RKO (cell line): ENCODE measurements at regions not wholly inside any gene's neighbourhood (a gene's known extent, or its start where the extent isn't known, plus 50 kb on each side); places are given as distances from the start of the nearest gene placed in this dataset.

Experiments
- DNase-seq: peaks from one replicate; pipeline ENCODE4 v3.0.0-alpha.2; 2016; ENCODE audit warnings: low spot score

DNA sequence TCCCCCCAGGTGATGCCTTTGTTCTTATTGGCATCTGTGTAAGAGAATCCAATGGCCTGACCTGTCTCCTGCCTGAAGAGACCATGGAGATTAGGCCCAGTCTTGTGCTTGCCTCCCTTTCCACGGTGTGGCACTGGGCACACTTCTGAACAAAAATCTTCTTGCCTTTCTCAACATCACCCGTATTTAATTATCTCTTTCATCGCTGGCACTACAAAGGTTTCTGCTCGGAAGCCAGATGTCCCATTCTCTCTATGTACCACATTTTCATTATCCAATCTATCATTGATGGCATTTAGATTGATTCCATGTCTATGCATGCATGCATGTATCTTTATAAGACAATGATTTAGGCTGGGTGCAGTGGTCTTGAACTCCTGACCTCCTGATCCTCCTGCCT lies 74.3 kb downstream of the SLC25A15 start:
- DNase-seq: no peak

DNA sequence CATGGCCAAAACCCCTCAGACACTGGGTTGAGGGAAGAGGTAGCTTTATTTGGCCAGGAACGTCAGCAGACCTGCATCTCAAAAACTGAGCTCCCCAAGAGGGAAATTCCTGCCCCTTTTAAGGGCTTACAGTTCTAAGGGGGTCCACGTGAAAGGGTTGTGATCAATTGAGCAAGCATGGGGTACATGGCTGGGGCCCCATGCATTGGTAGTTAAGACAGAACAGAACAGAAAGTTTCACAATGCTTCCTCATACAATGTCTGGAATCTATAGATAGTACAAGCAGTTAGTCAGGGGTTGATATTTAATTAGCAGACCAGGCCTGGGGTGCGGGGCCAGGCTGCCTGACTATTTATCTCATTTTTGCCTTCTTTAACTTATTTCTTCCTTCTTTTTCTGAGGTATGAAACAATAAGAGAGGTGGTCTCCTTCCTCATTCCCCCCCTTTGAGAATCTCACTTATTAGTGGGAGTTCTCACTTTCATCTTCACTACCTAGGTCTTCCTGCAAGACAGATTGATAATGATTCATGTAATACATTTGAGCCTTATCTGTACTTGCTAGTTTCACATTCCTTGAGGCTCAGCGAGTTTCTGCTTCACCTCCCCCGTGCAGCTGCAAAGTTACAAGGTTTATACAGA lies 84.8 kb downstream of the SLC25A15 start:
- peak; percentile 3 for DNase-seq

GRCh38 chr13:40875044-40875443 lies 85.6 kb downstream of the SLC25A15 start:
- no peak for DNase-seq

DNA sequence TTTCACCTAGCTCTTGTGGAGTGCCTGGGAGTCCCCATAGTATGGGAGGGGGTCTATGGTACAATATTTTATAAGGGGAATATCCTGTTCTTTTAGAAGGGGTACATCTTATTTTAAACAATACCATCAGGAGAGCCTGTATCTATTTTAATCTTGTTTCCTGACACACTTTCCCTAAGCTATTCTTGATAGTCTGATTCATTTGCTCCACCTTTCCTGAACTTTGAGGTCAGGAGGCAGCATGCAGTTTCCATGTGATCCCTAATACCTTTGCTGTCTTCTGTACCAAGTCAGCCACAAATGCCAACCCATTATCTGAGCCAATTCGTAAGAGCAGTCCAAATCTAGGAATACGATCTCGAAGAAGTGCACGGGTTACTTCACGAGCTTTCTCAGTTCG lies 86.2 kb downstream of the SLC25A15 start:
- no peak for DNase-seq

DNA sequence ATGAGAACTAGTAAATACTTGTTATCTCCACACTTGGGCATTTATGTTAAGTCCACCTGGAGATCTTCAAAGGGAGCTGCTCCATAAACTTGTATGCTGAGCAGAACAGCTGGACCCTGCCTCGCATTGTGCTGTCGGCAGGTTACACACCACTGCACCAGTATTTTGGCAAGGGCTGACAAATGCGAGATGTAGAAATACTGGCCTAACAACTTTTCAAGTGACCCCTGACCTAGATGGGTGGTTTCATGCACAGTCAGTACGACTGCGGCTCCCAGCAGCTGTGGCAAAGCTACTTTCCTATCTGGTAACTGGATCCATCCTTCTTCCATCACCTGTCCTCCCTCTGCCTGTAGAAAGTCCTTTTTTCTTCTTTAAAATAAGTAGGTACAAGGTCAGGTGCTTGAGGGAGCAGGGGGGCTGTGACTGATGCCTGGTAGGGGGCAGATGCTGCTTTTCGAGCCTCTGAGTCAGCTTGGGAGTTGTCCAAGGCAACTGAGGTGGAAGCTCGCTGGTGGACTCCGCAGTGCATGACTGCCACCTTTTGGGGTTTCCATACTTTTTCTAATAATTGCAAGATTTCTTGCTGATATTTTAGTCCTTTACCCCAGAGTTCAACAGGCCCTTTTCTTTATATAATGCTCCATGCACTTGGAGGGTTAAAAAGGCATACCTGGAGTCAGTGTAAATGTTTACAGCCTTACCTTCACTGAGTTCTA lies 86.8 kb downstream of the SLC25A15 start:
- no peak for DNase-seq

- no peak for DNase-seq
Observed at GRCh38 chr13:40878321-40878720, 88.9 kb downstream of the SLC25A15 start.

GRCh38 chr13:40878823-40879222 lies 89.4 kb downstream of the SLC25A15 start:
- DNase-seq: no peak
